Esophagus squamous epithelium (tissue), 5 donors: ENCODE measurements at regions not wholly inside any gene's neighbourhood (a gene's known extent, or its start where the extent isn't known, plus 50 kb on each side); places are given as distances from the start of the nearest gene placed in this dataset.

Experiments used
- DNase-seq: peaks from one replicate; lab custom pipeline; 2025; lab: John Stamatoyannopoulos, UW
- H3K27ac ChIP-seq, 4 donors: fragments of 200-600 bp; sonication (generic); one replicate each; pipeline ENCODE4 v1.5.1; 2016 to 2019; ENCODE audit warnings: mild to moderate bottlenecking in 1 of 4
- H3K27me3 ChIP-seq, 4 donors: fragments of 200-600 bp; sonication (generic); 1 replicate in 3 of 4; 2 replicates in 1 of 4; pipeline versions ENCODE4 v1.5.1 to v1.6.0; 2017 to 2021; ENCODE audit warnings: antibody characterized with exemption in 1 of 4
- H3K36me3 ChIP-seq, 3 donors: fragments of 200-600 bp; sonication (generic); one replicate each; pipeline ENCODE4 v1.5.1; 2016 to 2019
- H3K4me1 ChIP-seq, 3 donors: fragments of 200-600 bp; sonication (generic); one replicate each; pipeline ENCODE4 v1.5.1; 2017 to 2019
- H3K4me3 ChIP-seq, 4 donors: fragments of 200-600 bp; sonication (generic); 1 replicate in 3 of 4; 2 replicates in 1 of 4; pipeline ENCODE4 v1.5.1; 2016 to 2019; ENCODE audit warnings: mild to moderate bottlenecking in 2 of 4, moderate library complexity in 1 of 4
- H3K9me3 ChIP-seq, 3 donors: fragments of 200-600 bp; sonication (generic); one replicate each; pipeline ENCODE4 v1.5.1; 2016 to 2019
- POLR2A ChIP-seq, 4 donors: fragments of 450-650 bp; IDR thresholded peaks; one replicate each; pipeline ENCODE4 v1.6.1; 2017; ENCODE audit warnings: antibody characterized with exemption in 4 of 4, mild to moderate bottlenecking in 4 of 4, moderate library complexity in 3 of 4
- WGBS, 2 donors: methylation state at CpG; one replicate each; pipeline ENCODE4 v1.1.5; 2018; 5-methylcytosine and 5-hydroxymethylcytosine counted together
- intact Hi-C: fragments of 100-400 bp; cut with DNase I; formaldehyde crosslinking; loops from one replicate; pipeline ENCODE4 v1.15.0; 2022
- TF ChIP-seq, protein P1 (sequence below), 6 experiments: fragments of 450-650 bp in 4 of 6; fragments of 200-600 bp in 2 of 6; sonication (generic) in 2 of 6; IDR thresholded peaks; one replicate each; pipeline ENCODE4 v1.5.1; 2016 to 2019; ENCODE audit warnings: antibody characterized with exemption in 6 of 6, mild to moderate bottlenecking in 4 of 6, moderate library complexity in 4 of 6
- donor health status: DM: yes; HTN: yes; CAD: no.

DNA sequence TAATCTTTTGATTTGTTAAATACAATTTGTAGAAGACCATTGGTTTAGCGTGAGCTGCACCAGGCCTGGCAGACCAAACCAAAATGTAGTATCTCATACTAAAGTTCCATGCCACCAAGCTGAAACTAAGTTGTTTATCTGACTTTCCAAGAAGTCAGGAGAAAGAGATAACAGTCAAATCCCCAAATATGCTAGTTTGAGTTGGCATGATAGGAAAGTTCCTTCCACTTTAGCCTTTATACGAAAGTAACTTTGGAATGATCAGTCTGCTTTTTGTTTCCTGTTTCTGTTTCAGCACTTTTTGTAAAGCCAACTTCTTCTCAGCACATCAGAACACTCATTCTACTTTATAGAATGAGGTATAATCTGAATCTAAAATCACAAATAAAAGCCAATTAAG lies 449.2 kb downstream of the GRXCR1 start:
- 67 to 79% methylated on average over 2 of the region's 2 CpGs for WGBS, 2 donors
- no peak for DNase-seq
- TF ChIP-seq, protein P1, sequence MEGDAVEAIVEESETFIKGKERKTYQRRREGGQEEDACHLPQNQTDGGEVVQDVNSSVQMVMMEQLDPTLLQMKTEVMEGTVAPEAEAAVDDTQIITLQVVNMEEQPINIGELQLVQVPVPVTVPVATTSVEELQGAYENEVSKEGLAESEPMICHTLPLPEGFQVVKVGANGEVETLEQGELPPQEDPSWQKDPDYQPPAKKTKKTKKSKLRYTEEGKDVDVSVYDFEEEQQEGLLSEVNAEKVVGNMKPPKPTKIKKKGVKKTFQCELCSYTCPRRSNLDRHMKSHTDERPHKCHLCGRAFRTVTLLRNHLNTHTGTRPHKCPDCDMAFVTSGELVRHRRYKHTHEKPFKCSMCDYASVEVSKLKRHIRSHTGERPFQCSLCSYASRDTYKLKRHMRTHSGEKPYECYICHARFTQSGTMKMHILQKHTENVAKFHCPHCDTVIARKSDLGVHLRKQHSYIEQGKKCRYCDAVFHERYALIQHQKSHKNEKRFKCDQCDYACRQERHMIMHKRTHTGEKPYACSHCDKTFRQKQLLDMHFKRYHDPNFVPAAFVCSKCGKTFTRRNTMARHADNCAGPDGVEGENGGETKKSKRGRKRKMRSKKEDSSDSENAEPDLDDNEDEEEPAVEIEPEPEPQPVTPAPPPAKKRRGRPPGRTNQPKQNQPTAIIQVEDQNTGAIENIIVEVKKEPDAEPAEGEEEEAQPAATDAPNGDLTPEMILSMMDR (IDR thresholded peaks at IDR 0.05), result no peak
- no peak for TF ChIP-seq POLR2A (IDR thresholded peaks at IDR 0.05)
- intact Hi-C loops, result no loop called here
- Histone ChIP-seq H3K27ac (no peak overlapping the region), H3K4me1 (no peaks in the 10 kb centered on the region), H3K9me3 (no peaks in the 10 kb centered on the region), H3K36me3 (no peaks in the 10 kb centered on the region), H3K4me3 (no peak overlapping the region), H3K27me3 (no peaks in the 10 kb centered on the region)

DNA sequence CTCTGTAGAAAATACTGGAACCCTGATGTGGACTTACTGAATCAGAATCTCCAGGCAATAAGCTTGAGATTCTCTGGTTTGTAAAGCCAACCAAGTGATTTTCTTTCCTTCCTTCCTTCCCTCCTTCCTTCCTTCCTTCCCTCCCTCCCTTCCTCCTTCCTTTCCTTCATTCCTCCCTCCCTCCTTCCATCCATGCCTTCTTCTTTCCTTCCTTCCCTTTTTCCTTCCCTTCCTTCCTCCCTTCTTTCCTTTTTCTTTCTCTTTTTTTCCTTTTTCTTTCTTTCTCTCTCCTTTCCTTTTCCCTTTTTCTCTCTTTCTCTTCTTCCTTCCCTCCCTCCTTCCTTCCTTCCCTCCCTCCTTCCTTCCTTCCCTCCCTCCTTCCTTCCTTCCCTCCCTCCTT lies 450.8 kb downstream of the GRXCR1 start:
- intact Hi-C loops, result no loop called here
- Histone ChIP-seq H3K9me3 (no peaks in the 10 kb centered on the region), H3K27ac (no peak overlapping the region), H3K27me3 (no peaks in the 10 kb centered on the region), H3K36me3 (no peaks in the 10 kb centered on the region), H3K4me1 (no peaks in the 10 kb centered on the region), H3K4me3 (no peak overlapping the region)
- TF ChIP-seq POLR2A (IDR thresholded peaks at IDR 0.05), result no peak
- TF ChIP-seq, protein P1 (IDR thresholded peaks at IDR 0.05), result no peak
- DNase-seq, result no peak

DNA sequence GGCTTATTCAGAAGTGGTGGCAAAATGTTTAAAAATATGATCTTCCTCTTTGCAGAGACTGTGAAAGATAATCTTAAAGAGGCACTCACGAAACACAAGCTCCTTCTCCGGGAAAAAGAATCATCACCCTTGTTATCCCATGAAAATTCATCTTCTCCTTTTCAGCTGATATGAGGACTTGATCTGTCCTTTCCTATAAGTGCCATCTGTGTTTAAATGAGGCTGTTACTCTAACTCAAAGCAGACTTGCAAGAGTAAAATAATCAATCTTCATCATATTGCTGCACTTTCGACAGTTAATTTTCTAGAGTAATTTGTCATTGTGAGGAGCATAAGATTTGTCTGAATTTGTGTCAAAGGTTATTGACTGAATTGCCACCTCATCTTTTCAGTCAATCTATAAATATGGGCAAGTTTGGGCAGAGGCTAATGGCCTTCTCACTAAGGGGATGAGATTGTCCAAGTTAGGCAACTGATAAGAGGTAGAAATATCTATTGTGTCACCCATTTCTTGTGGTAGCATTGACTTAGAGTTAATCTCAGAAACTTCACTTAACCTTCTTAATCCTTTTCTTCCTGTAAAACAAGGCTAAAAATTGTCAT lies 452.9 kb downstream of the GRXCR1 start:
- 58 to 59% methylated on average over 3 of the region's 3 CpGs for WGBS, 2 donors
- H3K4me3 ChIP-seq, result no peak overlapping the region
- DNase-seq, result no peak
- intact Hi-C loops, result no loop called here
- no peaks in the 10 kb centered on the region for H3K9me3 ChIP-seq
- H3K27ac ChIP-seq, result no peak overlapping the region
- no peaks in the 10 kb centered on the region for H3K27me3 ChIP-seq
- TF ChIP-seq, protein P1 (IDR thresholded peaks at IDR 0.05), result no peak
- TF ChIP-seq POLR2A (IDR thresholded peaks at IDR 0.05), result no peak
- no peaks in the 10 kb centered on the region for H3K36me3 ChIP-seq
- no peaks in the 10 kb centered on the region for H3K4me1 ChIP-seq

DNA sequence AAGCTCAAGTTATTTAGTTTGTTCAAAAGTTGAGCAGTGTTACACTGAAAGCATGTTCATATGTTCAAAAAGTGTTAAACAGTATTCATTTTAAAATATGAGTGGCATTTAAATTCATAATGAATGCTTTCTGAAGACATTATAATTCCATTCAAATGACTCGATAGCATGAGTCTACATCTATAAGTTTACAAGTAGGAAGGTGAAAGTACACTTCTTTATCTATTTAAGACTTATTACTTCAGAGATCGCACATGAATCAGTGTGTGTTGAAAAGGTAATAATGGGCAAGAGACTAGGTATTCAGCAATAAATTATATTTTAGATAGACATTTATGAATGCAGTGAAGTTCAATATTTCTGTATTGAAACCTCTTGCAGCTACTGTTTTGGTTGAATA lies 456.1 kb downstream of the GRXCR1 start:
- DNase-seq, result no peak
- intact Hi-C loops, result no loop called here
- WGBS, 2 donors, result 70 to 71% methylated on average over 2 of the region's 2 CpGs
- H3K9me3 ChIP-seq, result no peaks in the 10 kb centered on the region
- TF ChIP-seq, protein P1 (IDR thresholded peaks at IDR 0.05), result no peak
- no peak for TF ChIP-seq POLR2A (IDR thresholded peaks at IDR 0.05)
- no peak overlapping the region for H3K27ac ChIP-seq
- H3K4me3 ChIP-seq, result no peak overlapping the region
- H3K4me1 ChIP-seq, result no peaks in the 10 kb centered on the region
- H3K27me3 ChIP-seq, result no peaks in the 10 kb centered on the region
- H3K36me3 ChIP-seq, result no peaks in the 10 kb centered on the region

DNA sequence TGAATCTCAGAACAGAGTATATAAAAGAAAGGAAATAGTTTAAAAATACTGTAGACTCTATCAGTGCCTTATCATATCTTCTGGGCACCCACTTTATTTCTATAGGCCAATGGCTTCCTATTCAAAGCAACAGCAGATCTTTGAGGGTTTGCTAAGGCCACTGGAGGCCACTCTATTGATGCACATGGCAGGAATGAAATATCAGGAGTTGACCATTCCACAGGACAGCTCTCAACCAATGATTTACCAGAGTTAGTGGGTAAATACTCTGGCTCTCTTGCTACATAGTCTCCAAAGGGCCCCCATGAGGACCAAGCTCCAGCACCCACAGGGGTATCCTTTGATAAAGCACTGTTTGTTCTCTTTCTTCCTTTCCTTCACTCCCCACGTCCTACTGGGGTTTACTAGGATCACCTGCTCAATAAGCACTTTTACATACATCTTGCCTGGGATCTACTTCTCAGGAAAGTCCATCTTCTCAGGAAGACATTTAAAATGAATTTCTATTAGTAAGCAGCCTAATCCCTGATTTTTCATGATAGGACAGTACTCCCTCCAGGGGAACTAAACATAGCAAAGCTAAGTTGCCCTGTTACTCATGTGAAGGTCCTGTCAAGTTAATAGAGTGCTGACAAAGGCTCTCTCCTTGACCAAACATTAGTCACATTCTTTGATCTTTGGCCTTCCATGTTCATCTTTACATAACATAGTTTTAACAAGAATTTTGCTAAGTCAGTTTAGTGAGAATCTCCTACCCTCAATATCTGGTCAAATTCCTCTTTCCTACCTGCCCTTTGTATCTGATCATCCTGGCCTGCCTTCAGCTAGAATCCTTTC lies 459.7 kb downstream of the GRXCR1 start:
- H3K27me3 ChIP-seq, result no peaks in the 10 kb centered on the region
- intact Hi-C loops, result no loop called here
- DNase-seq, result no peak
- H3K4me3 ChIP-seq, result no peak overlapping the region
- no peaks in the 10 kb centered on the region for H3K4me1 ChIP-seq
- TF ChIP-seq, protein P1 (IDR thresholded peaks at IDR 0.05), result no peak
- TF ChIP-seq POLR2A (IDR thresholded peaks at IDR 0.05), result no peak
- H3K36me3 ChIP-seq, result no peaks in the 10 kb centered on the region
- H3K27ac ChIP-seq, result no peak overlapping the region
- WGBS, 2 donors, result 0 to 13% methylated on average over 1 of the region's 1 CpG
- H3K9me3 ChIP-seq, result no peaks in the 10 kb centered on the region
